GM12865 (cell line): ENCODE measurements at regions not wholly inside any gene's neighbourhood (a gene's known extent, or its start where the extent isn't known, plus 50 kb on each side); places are given as distances from the start of the nearest gene placed in this dataset.
A peak's percentile ranks its signal among the peaks of the same experiment; 100 is the strongest.

Source experiments
- DNase-seq: peaks from one replicate; pipeline ENCODE4 v3.0.0; 2010; ENCODE audit warnings: low read depth
- H3K4me3 ChIP-seq: 2 replicates; pipeline ENCODE4 v1.5.1; 2011; ENCODE audit warnings: mild to moderate bottlenecking, low read depth, low read length, control low read depth
- TF ChIP-seq, protein P1 (sequence below): IDR thresholded peaks from 2 replicates; pipeline ENCODE4 v1.5.1; 2011; ENCODE audit warnings: low read length, control low read depth, low read depth, inconsistent platforms; ENCODE audit not compliant: insufficient read depth; ENCODE audit errors: missing control alignments

DNA sequence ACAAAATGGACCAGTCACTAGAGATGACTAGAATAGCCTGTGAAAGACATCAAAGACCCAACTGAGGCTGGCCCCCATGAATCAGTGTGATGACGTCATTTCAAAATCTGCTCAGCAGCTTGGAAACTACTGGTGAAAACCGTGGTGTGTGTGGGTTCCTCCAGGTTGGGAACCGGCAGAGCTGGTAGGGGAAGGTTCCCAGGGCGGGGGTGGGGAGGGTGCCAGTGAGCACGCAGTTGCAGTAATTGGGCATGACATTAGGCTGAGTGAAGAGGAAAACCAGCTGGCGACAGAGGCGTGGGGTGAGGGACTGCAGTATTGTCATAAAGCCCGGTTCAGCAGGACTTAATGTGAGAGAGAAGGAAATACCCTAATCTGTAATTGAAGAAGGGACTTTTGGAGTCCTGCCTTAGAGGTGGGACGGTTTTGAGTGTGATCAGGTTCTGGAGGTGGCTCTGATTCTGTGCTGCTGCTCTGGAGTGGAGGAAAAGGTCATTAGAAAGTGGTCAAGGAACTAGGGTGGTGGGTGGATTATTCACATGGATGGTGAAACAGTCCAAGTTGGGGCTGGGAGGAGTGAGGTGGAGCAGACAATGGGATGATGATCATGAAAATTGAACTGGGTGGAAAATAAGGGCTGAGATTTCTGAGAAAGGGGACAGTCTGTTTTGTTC is 52.0 kb upstream of the MTHFD1L start:
- TF ChIP-seq, protein P1, sequence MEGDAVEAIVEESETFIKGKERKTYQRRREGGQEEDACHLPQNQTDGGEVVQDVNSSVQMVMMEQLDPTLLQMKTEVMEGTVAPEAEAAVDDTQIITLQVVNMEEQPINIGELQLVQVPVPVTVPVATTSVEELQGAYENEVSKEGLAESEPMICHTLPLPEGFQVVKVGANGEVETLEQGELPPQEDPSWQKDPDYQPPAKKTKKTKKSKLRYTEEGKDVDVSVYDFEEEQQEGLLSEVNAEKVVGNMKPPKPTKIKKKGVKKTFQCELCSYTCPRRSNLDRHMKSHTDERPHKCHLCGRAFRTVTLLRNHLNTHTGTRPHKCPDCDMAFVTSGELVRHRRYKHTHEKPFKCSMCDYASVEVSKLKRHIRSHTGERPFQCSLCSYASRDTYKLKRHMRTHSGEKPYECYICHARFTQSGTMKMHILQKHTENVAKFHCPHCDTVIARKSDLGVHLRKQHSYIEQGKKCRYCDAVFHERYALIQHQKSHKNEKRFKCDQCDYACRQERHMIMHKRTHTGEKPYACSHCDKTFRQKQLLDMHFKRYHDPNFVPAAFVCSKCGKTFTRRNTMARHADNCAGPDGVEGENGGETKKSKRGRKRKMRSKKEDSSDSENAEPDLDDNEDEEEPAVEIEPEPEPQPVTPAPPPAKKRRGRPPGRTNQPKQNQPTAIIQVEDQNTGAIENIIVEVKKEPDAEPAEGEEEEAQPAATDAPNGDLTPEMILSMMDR: no peak
- H3K4me3 ChIP-seq: no peak overlapping the region
- peak; percentile 86 for DNase-seq

DNA sequence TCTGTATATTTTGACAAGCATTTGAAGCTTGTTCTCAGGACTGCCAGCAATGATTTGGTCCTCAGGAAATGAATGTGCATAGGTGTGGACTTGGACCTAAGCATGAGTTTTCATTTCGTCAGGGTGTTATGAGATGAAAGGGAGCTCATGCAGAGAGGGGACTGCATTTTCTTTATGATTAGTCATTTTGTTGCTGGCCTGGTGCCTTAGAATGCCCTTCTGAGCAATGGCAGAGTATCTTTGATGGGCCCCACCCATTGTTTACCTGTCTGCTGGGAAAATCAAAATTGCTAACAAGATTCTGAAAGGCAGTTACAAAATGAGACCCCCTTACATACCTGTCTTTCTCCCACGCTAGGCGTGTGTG is 51.5 kb upstream of the MTHFD1L start:
- no peak overlapping the region for H3K4me3 ChIP-seq
- peak; percentile 84 for DNase-seq
- TF ChIP-seq, protein P1: no peak
